Peyer's patch (tissue), 4 donors: ENCODE measurements at regions not wholly inside any gene's neighbourhood (a gene's known extent, or its start where the extent isn't known, plus 50 kb on each side); places are given as distances from the start of the nearest gene placed in this dataset.

ENCODE experiments used
- DNase-seq, 3 donors: peaks; one replicate each; pipeline ENCODE4 v3.0.0-alpha.2; 2017 to 2019
- H3K27ac ChIP-seq, 4 donors: fragments of 200-600 bp; sonication (generic); one replicate each; pipeline ENCODE4 v1.5.1; 2016 to 2019
- H3K27me3 ChIP-seq, 2 donors: fragments of 200-600 bp; sonication (generic); one replicate each; pipeline ENCODE4 v1.5.1; 2019
- H3K36me3 ChIP-seq, 3 donors: fragments of 200-600 bp; sonication (generic); one replicate each; pipeline ENCODE4 v1.5.1; 2016 to 2019
- H3K4me1 ChIP-seq, 4 donors: fragments of 200-600 bp; sonication (generic); one replicate each; pipeline ENCODE4 v1.5.1; 2016 to 2019
- H3K4me3 ChIP-seq, 4 donors: fragments of 200-600 bp; sonication (generic); 1 replicate in 3 of 4; 2 replicates in 1 of 4; pipeline ENCODE4 v1.5.1; 2016 to 2019; ENCODE audit warnings: mild to moderate bottlenecking in 1 of 4
- H3K9me3 ChIP-seq, 4 donors: fragments of 200-600 bp; sonication (generic); one replicate each; pipeline ENCODE4 v1.5.1; 2016 to 2019; ENCODE audit warnings: mild to moderate bottlenecking in 1 of 4
- POLR2A ChIP-seq, 2 donors: fragments of 450-650 bp; IDR thresholded peaks; one replicate each; pipeline ENCODE4 v1.5.1; 2017; ENCODE audit warnings: antibody characterized with exemption in 2 of 2, mild to moderate bottlenecking in 2 of 2, moderate library complexity in 2 of 2
- TF ChIP-seq, protein P1 (sequence below), 6 experiments: fragments of 450-650 bp in 4 of 6; fragments of 200-600 bp in 2 of 6; sonication (generic) in 1 of 6; IDR thresholded peaks; one replicate each; pipeline ENCODE4 v1.5.1; 2017 to 2019; ENCODE audit warnings: antibody characterized with exemption in 6 of 6, mild to moderate bottlenecking in 3 of 6, moderate library complexity in 1 of 6

DNA sequence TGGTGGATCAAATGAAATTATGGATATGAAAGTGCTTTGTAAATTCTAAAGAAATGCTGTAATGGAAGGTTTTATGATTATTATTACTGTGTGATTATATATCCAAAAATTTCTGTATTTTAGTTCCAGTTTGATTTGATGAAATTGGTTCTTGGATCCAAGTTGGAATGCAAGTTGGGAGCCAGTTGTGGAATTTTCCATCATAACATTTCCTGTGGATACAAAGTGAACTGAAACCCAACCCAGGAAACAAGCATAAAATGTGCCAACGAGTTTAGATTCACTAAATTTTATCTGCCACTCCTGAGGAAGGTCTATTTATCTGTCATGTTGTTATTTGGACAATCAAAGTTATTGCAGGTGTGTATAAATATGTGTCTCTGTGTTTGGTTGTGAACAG is 131.4 kb upstream of the MDFIC start:
- H3K36me3 ChIP-seq, result no peaks in the 10 kb centered on the region
- no peak for TF ChIP-seq POLR2A (IDR thresholded peaks at IDR 0.05)
- TF ChIP-seq, protein P1, sequence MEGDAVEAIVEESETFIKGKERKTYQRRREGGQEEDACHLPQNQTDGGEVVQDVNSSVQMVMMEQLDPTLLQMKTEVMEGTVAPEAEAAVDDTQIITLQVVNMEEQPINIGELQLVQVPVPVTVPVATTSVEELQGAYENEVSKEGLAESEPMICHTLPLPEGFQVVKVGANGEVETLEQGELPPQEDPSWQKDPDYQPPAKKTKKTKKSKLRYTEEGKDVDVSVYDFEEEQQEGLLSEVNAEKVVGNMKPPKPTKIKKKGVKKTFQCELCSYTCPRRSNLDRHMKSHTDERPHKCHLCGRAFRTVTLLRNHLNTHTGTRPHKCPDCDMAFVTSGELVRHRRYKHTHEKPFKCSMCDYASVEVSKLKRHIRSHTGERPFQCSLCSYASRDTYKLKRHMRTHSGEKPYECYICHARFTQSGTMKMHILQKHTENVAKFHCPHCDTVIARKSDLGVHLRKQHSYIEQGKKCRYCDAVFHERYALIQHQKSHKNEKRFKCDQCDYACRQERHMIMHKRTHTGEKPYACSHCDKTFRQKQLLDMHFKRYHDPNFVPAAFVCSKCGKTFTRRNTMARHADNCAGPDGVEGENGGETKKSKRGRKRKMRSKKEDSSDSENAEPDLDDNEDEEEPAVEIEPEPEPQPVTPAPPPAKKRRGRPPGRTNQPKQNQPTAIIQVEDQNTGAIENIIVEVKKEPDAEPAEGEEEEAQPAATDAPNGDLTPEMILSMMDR (IDR thresholded peaks at IDR 0.05), result no peak
- no peak overlapping the region for H3K4me3 ChIP-seq
- no peaks in the 10 kb centered on the region for H3K4me1 ChIP-seq
- no peak overlapping the region for H3K27ac ChIP-seq
- no peaks in the 10 kb centered on the region for H3K27me3 ChIP-seq
- H3K9me3 ChIP-seq, result no peaks in the 10 kb centered on the region
- no peak for DNase-seq

DNA sequence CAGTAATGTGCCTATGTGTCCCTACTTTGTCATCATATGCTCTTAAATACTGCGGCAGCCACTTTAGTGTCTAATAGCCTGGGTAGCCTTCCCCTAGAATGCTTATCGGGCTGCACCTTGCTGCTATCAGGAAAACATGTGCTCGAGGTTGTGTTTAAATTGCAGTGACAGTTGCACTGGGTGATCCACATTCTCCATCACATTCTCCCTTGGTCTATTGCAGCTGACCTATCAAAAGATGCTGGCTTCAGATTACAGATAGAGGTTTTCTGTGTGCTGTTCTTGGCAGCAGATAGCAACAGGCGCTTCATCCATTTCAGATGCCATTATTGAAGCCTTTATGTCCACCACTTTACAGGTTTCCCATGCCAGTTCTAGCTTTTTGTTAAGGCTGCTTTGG is 130.1 kb upstream of the MDFIC start:
- Histone ChIP-seq H3K27me3 (no peaks in the 10 kb centered on the region), H3K9me3 (no peaks in the 10 kb centered on the region), H3K27ac (no peak overlapping the region), H3K4me1 (no peaks in the 10 kb centered on the region), H3K4me3 (no peak overlapping the region), H3K36me3 (no peaks in the 10 kb centered on the region)
- no peak for TF ChIP-seq POLR2A (IDR thresholded peaks at IDR 0.05)
- TF ChIP-seq, protein P1 (IDR thresholded peaks at IDR 0.05), result no peak
- DNase-seq, result no peak

DNA sequence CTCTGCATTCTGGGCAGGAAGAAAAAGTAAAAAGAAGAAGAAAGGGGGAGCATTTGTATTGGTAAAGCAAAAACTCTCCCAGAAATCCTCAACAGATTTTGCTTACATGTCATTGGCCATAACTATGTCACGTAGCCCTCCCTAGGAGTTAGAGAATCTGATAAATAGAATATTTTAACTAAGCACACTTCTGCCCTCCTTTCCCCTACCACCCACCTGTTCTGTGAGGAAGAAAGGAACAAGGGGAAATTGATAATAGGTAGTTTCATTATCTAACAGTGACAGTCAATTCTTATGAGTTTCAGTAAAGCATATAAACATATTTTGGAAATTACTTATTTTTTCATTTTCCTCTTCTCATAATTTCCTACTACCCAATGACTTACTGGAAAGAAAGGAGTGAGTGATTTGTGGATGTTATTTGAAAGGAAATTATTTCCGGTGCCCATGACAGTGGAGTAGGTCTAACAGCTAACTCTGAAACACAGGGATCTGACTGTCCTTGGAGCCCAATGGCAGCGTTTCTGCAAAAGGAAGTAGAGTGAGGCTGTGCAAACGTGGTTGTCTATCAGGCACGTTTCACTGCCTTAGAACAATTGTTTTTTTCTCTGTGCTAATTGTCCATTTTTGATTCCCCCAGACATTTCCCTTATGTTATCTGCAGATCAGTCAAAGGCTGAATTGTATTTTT is 128.6 kb upstream of the MDFIC start:
- H3K4me1 ChIP-seq, result no peaks in the 10 kb centered on the region

DNA sequence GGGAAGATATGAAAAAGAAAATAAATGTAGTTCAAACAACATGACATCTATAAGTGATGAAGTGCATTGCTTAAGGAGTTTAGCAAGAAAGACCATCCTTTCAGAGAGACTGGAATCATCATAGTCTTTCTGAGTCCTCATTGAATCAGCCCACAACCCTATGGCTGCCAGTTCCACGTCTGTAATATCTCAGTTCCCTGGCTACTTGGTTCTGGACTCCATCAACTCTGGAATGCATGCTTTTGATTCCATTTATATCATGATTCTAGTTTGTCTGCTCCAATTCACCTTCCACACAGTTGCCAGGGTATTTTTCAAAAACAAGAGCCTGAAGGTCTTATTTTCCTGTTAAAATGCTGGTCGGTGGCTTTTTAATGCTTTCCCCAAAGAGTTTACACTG is 126.4 kb upstream of the MDFIC start:
- TF ChIP-seq, protein P1 (IDR thresholded peaks at IDR 0.05), result no peak
- TF ChIP-seq POLR2A (IDR thresholded peaks at IDR 0.05), result no peak
- Histone ChIP-seq H3K27me3 (no peaks in the 10 kb centered on the region), H3K4me1 (no peaks in the 10 kb centered on the region), H3K36me3 (no peaks in the 10 kb centered on the region), H3K4me3 (no peak overlapping the region), H3K9me3 (no peaks in the 10 kb centered on the region), H3K27ac (no peak overlapping the region)
- no peak for DNase-seq

More for the DNA sequence above, 128.6 kb upstream of the MDFIC start:
- no peaks in the 10 kb centered on the region for H3K36me3 ChIP-seq
- H3K4me3 ChIP-seq, result no peak overlapping the region
- H3K9me3 ChIP-seq, result no peaks in the 10 kb centered on the region
- H3K27ac ChIP-seq, result no peak overlapping the region
- TF ChIP-seq, protein P1 (IDR thresholded peaks at IDR 0.05), result no peak
- no peak for TF ChIP-seq POLR2A (IDR thresholded peaks at IDR 0.05)
- no peaks in the 10 kb centered on the region for H3K27me3 ChIP-seq
- no peak for DNase-seq

DNA sequence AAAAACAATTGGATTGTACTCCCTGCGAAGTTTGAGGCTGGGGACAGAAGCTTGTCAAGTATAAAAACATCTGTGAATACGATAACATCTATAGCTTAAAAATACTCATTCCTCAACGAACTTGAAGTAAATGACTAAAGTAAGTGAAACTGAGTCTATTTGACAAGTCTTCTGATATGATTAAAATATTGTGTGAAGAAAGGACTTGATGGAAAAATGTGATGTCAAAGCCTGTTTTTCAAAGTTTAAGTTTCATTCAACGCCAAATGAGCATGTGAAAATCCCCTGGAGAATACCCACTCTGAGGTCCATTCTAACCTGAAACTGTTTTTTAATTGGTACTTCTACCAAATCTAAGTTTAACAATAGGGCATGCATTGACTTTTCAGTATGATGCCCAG is 122.3 kb upstream of the MDFIC start:
- H3K27me3 ChIP-seq, result no peaks in the 10 kb centered on the region
- H3K4me1 ChIP-seq, result no peaks in the 10 kb centered on the region
- H3K36me3 ChIP-seq, result no peaks in the 10 kb centered on the region
- no peak overlapping the region for H3K27ac ChIP-seq
- no peak for TF ChIP-seq POLR2A (IDR thresholded peaks at IDR 0.05)
- TF ChIP-seq, protein P1 (IDR thresholded peaks at IDR 0.05), result no peak
- no peaks in the 10 kb centered on the region for H3K9me3 ChIP-seq
- no peak overlapping the region for H3K4me3 ChIP-seq
- no peak for DNase-seq

DNA sequence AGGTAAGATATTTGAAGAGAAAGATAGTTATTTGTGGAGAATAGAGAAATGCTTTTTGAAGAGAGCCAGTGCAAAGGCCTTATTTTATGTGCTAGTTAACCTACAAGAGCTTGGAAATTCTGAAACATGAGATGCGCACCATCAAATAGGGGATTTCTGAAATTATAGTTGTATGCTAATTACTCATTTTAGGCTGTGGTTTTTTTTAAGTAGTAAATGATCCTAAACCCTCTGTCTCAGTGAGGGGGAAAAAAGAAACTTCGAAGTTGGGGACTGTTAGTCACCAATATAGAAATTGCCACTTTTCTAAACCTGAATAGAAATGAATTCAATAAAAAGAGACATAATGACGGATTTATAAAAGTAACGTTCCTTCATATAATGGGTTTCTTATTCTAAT is 119.3 kb upstream of the MDFIC start:
- TF ChIP-seq, protein P1 (IDR thresholded peaks at IDR 0.05), result no peak
- TF ChIP-seq POLR2A (IDR thresholded peaks at IDR 0.05), result no peak
- H3K27ac ChIP-seq, result no peak overlapping the region
- no peak overlapping the region for H3K4me3 ChIP-seq
- no peaks in the 10 kb centered on the region for H3K9me3 ChIP-seq
- no peaks in the 10 kb centered on the region for H3K27me3 ChIP-seq
- no peaks in the 10 kb centered on the region for H3K36me3 ChIP-seq
- H3K4me1 ChIP-seq, result no peaks in the 10 kb centered on the region
- no peak for DNase-seq
